HPDE6-E6E7 (cell line): ENCODE measurements at regions not wholly inside any gene's neighbourhood (a gene's known extent, or its start where the extent isn't known, plus 50 kb on each side); places are given as distances from the start of the nearest gene placed in this dataset.
"Not testable (repeated sequence)": the region's sequence is repeated elsewhere in the genome, so short reads cannot be mapped to it uniquely, and the experiment has no call there.

Source experiments
- DNase-seq: peaks from one replicate; pipeline ENCODE4 v3.0.0; 2011; ENCODE audit warnings: missing footprints; ENCODE audit errors: extremely low spot score

GRCh38 chr3:72660270-72661114 lies 187.8 kb downstream of the SHQ1 start:
- no peak for DNase-seq

- no peak for DNase-seq
Measured at GRCh38 chr3:72659596-72659995, 188.6 kb downstream of the SHQ1 start.

GRCh38 chr3:72659188-72659587 lies 189.1 kb downstream of the SHQ1 start:
- DNase-seq = no peak

- DNase-seq = no peak
Measured at GRCh38 chr3:72658466-72659100, 189.7 kb downstream of the SHQ1 start.

GRCh38 chr3:72657666-72658065 lies 190.6 kb downstream of the SHQ1 start:
- DNase-seq = no peak

GRCh38 chr3:72655723-72656122 lies 192.5 kb downstream of the SHQ1 start:
- DNase-seq = no peak

- DNase-seq = no peak
Measured at GRCh38 chr3:72655131-72655551, 193.1 kb downstream of the SHQ1 start.

GRCh38 chr3:72652395-72652794 lies 195.8 kb downstream of the SHQ1 start:
- no peak for DNase-seq

- no peak for DNase-seq
Measured at GRCh38 chr3:72651498-72651897, 196.7 kb downstream of the SHQ1 start.

- DNase-seq = no peak
Measured at GRCh38 chr3:72646263-72646662, 202.0 kb downstream of the SHQ1 start.

- DNase-seq = not testable (repeated sequence)
Measured at GRCh38 chr3:72643635-72644034, 204.6 kb downstream of the SHQ1 start.

- no peak for DNase-seq
Measured at GRCh38 chr3:72641684-72642083, 206.6 kb downstream of the SHQ1 start.

GRCh38 chr3:72641072-72641471 lies 207.2 kb downstream of the SHQ1 start:
- DNase-seq = no peak

GRCh38 chr3:72636969-72637597 lies 211.2 kb downstream of the SHQ1 start:
- no peak for DNase-seq

- no peak for DNase-seq
Measured at GRCh38 chr3:72635551-72635950, 212.7 kb downstream of the SHQ1 start.

GRCh38 chr3:72634128-72634527 lies 214.1 kb downstream of the SHQ1 start:
- no peak for DNase-seq

GRCh38 chr3:72633534-72633933 lies 214.7 kb downstream of the SHQ1 start:
- no peak for DNase-seq

GRCh38 chr3:72633121-72633520 lies 215.1 kb downstream of the SHQ1 start:
- DNase-seq = no peak

- DNase-seq = no peak
Measured at GRCh38 chr3:72632129-72632528, 216.1 kb downstream of the SHQ1 start.

- no peak for DNase-seq
Measured at GRCh38 chr3:72630969-72631344, 217.3 kb downstream of the SHQ1 start.

- no peak for DNase-seq
Measured at GRCh38 chr3:72630327-72630968, 217.8 kb downstream of the SHQ1 start.

- DNase-seq = peak; percentile 19
Measured at GRCh38 chr3:72629191-72629631, 219.0 kb downstream of the SHQ1 start.
